HCT116 (cell line): ENCODE measurements at regions not wholly inside any gene's neighbourhood (a gene's known extent, or its start where the extent isn't known, plus 50 kb on each side); places are given as distances from the start of the nearest gene placed in this dataset.
A peak's percentile ranks its signal among the peaks of the same experiment; 100 is the strongest.

Source experiments
- ATAC-seq: fragments of 200-7000 bp; cut with Tn5 transposase; 2 replicates; pipeline ENCODE4 v1.9.1; 2020; ENCODE audit warnings: mild to moderate bottlenecking, moderate library complexity
- BruUV-seq: library from RNA; stranded (reverse); fragments of 400-500 nt; replicated peaks from 2 replicates; lab custom pipeline; 2021; lab: Mats Ljungman, UMichigan
- CTCF ChIA-PET: fragments of 300-600 bp; sonication (Branson Sonifier 250); formaldehyde crosslinking; loops from one replicate; lab custom pipeline; 2021; ENCODE audit warnings: antibody characterized with exemption; lab: Charles Lee
- POLR2A ChIA-PET: fragments of 300-600, 350-600 bp; sonication (Branson Sonifier 250); formaldehyde crosslinking; loops from one replicate; lab custom pipeline; 2021; ENCODE audit warnings: antibody characterized with exemption; lab: Charles Lee
- RAD21 ChIA-PET, 2 experiments: fragments of 300-600 bp; sonication (Branson Sonifier 250); formaldehyde crosslinking; loops; one replicate each; lab custom pipeline; 2023; ENCODE audit warnings: low total read pairs in 2 of 2; ENCODE audit not compliant: uncharacterized antibody in 2 of 2, unreplicated experiment in 2 of 2, low non-redundant PET in 1 of 2; lab: Charles Lee
- DNase-seq: peaks from one replicate; pipeline ENCODE4 v3.0.0-alpha.2; 2010; ENCODE audit warnings: low read depth, low spot score
- H2AFZ ChIP-seq: fragments of 200-600 bp; shearing (Covaris generic), sonication (generic); 2 replicates; pipeline ENCODE4 v1.6.1; 2017; ENCODE audit warnings: low read depth, mixed run types, mixed read lengths, antibody characterized with exemption, low read length; ENCODE audit not compliant: poor library complexity, severe bottlenecking
- H3K27ac ChIP-seq: 2 replicates; pipeline ENCODE4 v1.5.1; 2012; ENCODE audit warnings: low read depth, low read length
- H3K27me3 ChIP-seq: fragments of 200-600 bp; sonication (generic); 2 replicates; pipeline ENCODE4 v1.6.1; 2016; ENCODE audit warnings: mixed run types, low read length, mixed read lengths; ENCODE audit not compliant: insufficient read depth
- H3K36me3 ChIP-seq, 2 experiments: fragments of 200-500 bp in 1 of 2; fragments of 200-600 bp in 1 of 2; sonication (Bioruptor generic) in 1 of 2; sonication (generic) in 1 of 2; 2 replicates each; pipeline versions ENCODE4 v1.5.1 to v1.6.1; 2014 to 2016; ENCODE audit warnings: low read length in 2 of 2, inconsistent platforms in 1 of 2, mixed read lengths in 1 of 2, mixed run types in 1 of 2; ENCODE audit not compliant: insufficient read depth in 2 of 2, control insufficient read depth in 1 of 2
- H3K4me1 ChIP-seq, 2 experiments: fragments of 200-600 bp in 1 of 2; sonication (generic) in 1 of 2; 2 replicates each; pipeline versions ENCODE4 v1.5.1 to v1.6.1; 2012 to 2017; ENCODE audit warnings: low read length in 2 of 2, inconsistent platforms in 1 of 2, mild to moderate bottlenecking in 1 of 2, mixed read lengths in 1 of 2, mixed run types in 1 of 2, moderate library complexity in 1 of 2; ENCODE audit not compliant: insufficient read depth in 2 of 2, control insufficient read depth in 1 of 2
- H3K4me2 ChIP-seq: fragments of 200-600 bp; sonication (generic); 2 replicates; pipeline ENCODE4 v1.6.1; 2017; ENCODE audit warnings: mixed run types, low read length, mixed read lengths
- H3K4me3 ChIP-seq, 2 experiments: fragments of 200-600 bp in 1 of 2; sonication (generic) in 1 of 2; replicated peaks in 1 of 2; 2 replicates each; pipeline ENCODE4 v1.5.1; 2011 to 2016; ENCODE audit warnings: low read length in 2 of 2, control low read depth in 1 of 2, low read depth in 1 of 2, mild to moderate bottlenecking in 1 of 2, mixed read lengths in 1 of 2, mixed run types in 1 of 2
- H3K79me2 ChIP-seq: fragments of 200-600 bp; sonication (generic); 2 replicates; pipeline ENCODE4 v1.6.1; 2017; ENCODE audit warnings: mild to moderate bottlenecking, mixed run types, low read length, moderate library complexity, mixed read lengths; ENCODE audit not compliant: insufficient read depth
- H3K9ac ChIP-seq: fragments of 200-600 bp; sonication (generic); 2 replicates; pipeline ENCODE4 v1.6.1; 2016; ENCODE audit warnings: low read length, mixed read lengths
- H3K9me2 ChIP-seq: fragments of 200-600 bp; sonication (generic), shearing (Covaris generic); 2 replicates; pipeline ENCODE4 v1.6.1; 2017; ENCODE audit warnings: mixed run types, mild to moderate bottlenecking, moderate library complexity; ENCODE audit not compliant: insufficient read depth
- H3K9me3 ChIP-seq, 2 experiments: fragments of 200-500 bp in 1 of 2; fragments of 200-600 bp in 1 of 2; sonication (Bioruptor generic) in 1 of 2; sonication (generic) in 1 of 2; 2 replicates each; pipeline ENCODE4 v1.6.1; 2014 to 2017; ENCODE audit warnings: low read length in 2 of 2, mixed read lengths in 2 of 2, inconsistent platforms in 1 of 2, low read depth in 1 of 2, mild to moderate bottlenecking in 1 of 2, mixed run types in 1 of 2, moderate library complexity in 1 of 2; ENCODE audit not compliant: control insufficient read depth in 1 of 2, insufficient read depth in 1 of 2
- H4K20me1 ChIP-seq: fragments of 200-600 bp; sonication (generic), shearing (Covaris generic); 2 replicates; pipeline ENCODE4 v1.6.1; 2017; ENCODE audit warnings: mixed run types, mild to moderate bottlenecking, moderate library complexity; ENCODE audit not compliant: insufficient read depth
- CBX3 ChIP-seq: IDR thresholded peaks from 2 replicates; pipeline ENCODE4 v1.6.1; 2012; ENCODE audit warnings: low read depth
- POLR2A ChIP-seq: IDR thresholded peaks from 2 replicates; pipeline ENCODE4 v1.7.0; 2011; ENCODE audit warnings: borderline replicate concordance; ENCODE audit not compliant: insufficient read depth, insufficient read length; ENCODE audit errors: extremely low read depth
- YY1 ChIP-seq: IDR thresholded peaks from 2 replicates; pipeline ENCODE4 v1.6.1; 2011; ENCODE audit warnings: low read length, low read depth, moderate library complexity, mild to moderate bottlenecking; ENCODE audit not compliant: insufficient replicate concordance; ENCODE audit errors: extremely low read depth
- intact Hi-C: fragments of 100-400 bp; cut with micrococcal nuclease; formaldehyde crosslinking; loops from 2 replicates; pipeline ENCODE4 v1.10.0; 2022
- TF ChIP-seq, protein P1 (sequence below): IDR thresholded peaks from 2 replicates; pipeline ENCODE4 v1.6.1; 2011; ENCODE audit warnings: mild to moderate bottlenecking, low read length, moderate library complexity; ENCODE audit not compliant: insufficient replicate concordance; ENCODE audit errors: extremely low read depth

DNA sequence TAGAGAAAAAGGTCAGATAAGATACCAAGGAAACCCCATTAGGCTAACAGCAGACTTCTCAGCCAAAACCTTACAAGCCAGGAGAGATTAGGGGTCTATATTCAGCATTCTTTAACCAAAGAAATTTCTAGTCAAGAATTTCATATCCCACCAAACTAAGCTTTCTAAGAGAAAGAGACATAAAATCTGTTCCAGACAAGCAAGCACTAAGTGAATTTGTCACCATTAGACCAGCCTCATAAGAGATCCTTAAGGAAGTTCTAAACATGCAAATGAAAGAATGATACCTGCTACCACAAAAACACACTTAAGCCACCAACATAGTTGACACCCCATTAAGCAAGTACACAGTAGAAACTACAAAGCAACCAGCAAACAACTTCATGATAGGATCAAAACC lies 276.2 kb downstream of the C11orf87 start:
- Histone ChIP-seq H3K9me2 (no peaks in the 10 kb centered on the region), H2AFZ (no peak overlapping the region), H3K4me2 (no peak overlapping the region), H3K27me3 (no peaks in the 10 kb centered on the region), H4K20me1 (no peaks in the 10 kb centered on the region), H3K4me3 (no peak overlapping the region), H3K4me1 (peaks cover 0 to 19% of the 10 kb centered on the region in 2 experiments; a peak in 1 of 4 replicates), H3K27ac (no peak overlapping the region), H3K79me2 (no peaks in the 10 kb centered on the region), H3K36me3 (no peaks in the 10 kb centered on the region), H3K9me3 (peaks cover 4 to 9% of the 10 kb centered on the region in 2 experiments; a peak in 1 of 4 replicates), H3K9ac (no peak overlapping the region)
- RAD21 ChIA-PET, result no interaction called here
- ATAC-seq (no peak), DNase-seq (no peak)
- CTCF ChIA-PET, result no interaction called here
- BruUV-seq, result no TSS peak
- intact Hi-C loops, result loop anchor here (2.0 kb wide), 1 partner anchor 999 kb away; no protein-coding TSS in a partner anchor
- TF ChIP-seq YY1 (no peak), CBX3 (peak; percentile 49; the same call in 1 of the 2 replicates)
- POLR2A ChIA-PET, result no interaction called here

GRCh38 chr11:109704432-109704831 lies 282.4 kb downstream of the C11orf87 start:
- Histone ChIP-seq H3K9me3 (no peaks in the 10 kb centered on the region), H3K79me2 (no peaks in the 10 kb centered on the region), H2AFZ (no peak overlapping the region), H3K4me2 (no peak overlapping the region)
- no peak for DNase-seq
- intact Hi-C loops, result loop anchor here (10.0 kb wide), 1 partner anchor 230 kb away; no protein-coding TSS in a partner anchor
- BruUV-seq, result no TSS peak
- RAD21 ChIA-PET, result interaction anchor here in 1 of 2 experiments (0.6 kb wide), 1 partner anchor 79 kb away, joined by 3 read pairs; no protein-coding TSS in a partner anchor
- no peak for TF ChIP-seq POLR2A
- TF ChIP-seq, protein P1, sequence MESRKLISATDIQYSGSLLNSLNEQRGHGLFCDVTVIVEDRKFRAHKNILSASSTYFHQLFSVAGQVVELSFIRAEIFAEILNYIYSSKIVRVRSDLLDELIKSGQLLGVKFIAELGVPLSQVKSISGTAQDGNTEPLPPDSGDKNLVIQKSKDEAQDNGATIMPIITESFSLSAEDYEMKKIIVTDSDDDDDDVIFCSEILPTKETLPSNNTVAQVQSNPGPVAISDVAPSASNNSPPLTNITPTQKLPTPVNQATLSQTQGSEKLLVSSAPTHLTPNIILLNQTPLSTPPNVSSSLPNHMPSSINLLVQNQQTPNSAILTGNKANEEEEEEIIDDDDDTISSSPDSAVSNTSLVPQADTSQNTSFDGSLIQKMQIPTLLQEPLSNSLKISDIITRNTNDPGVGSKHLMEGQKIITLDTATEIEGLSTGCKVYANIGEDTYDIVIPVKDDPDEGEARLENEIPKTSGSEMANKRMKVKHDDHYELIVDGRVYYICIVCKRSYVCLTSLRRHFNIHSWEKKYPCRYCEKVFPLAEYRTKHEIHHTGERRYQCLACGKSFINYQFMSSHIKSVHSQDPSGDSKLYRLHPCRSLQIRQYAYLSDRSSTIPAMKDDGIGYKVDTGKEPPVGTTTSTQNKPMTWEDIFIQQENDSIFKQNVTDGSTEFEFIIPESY, result no peak
- TF ChIP-seq, all 23 proteins: peak for 0
- no peaks in the 10 kb centered on the region for H3K9me2 ChIP-seq
- H3K36me3 ChIP-seq, result no peaks in the 10 kb centered on the region
- H3K4me1 ChIP-seq, result no peaks in the 10 kb centered on the region
- no peaks in the 10 kb centered on the region for H3K27me3 ChIP-seq
- H3K9ac ChIP-seq, result no peak overlapping the region
- no peak overlapping the region for H3K4me3 ChIP-seq
- no peak for ATAC-seq
- H4K20me1 ChIP-seq, result no peaks in the 10 kb centered on the region
- CTCF ChIA-PET, result no interaction called here
- H3K27ac ChIP-seq, result no peak overlapping the region
- POLR2A ChIA-PET, result no interaction called here
